ENCODE measurements at regions not wholly inside any gene's neighbourhood (a gene's known extent, or its start where the extent isn't known, plus 50 kb on each side); places are given as distances from the start of the nearest gene placed in this dataset.

DNA sequence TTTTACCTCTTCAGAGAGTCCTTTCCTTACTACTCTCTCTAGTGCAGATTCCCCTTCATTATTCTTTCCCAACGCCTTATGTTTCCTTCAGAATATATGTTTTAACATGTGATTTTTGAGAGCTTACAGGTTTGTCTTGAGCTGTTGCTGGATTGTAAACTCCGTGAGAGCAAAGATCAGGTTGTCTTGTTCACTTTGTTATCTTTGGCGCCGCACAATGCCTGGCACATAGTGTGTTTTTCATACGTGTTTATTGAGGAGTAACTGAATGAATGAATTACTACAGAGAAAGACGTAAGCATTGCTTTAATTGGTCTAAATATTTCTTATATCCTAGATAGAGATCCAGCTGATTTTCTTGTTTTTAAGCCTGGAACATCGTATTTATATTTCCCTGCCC, 80.5 kb upstream of the SLC4A4 start (continued):
- no peak for TF ChIP-seq MLX (CRISPR knock-in tag; IDR thresholded peaks at IDR 0.05)

- ChIA-PET POLR2A (no interaction called here), CTCF (no interaction called here)
- H3K27me3 Mint-ChIP-seq (ENCODE audit: low read depth): no peaks in the 10 kb centered on the region
- no peak for DNase-seq (ENCODE audit: low spot score)
- H3K9me3 Mint-ChIP-seq: no peaks in the 10 kb centered on the region
- H3K36me3 Mint-ChIP-seq: no peaks in the 10 kb centered on the region
- no peak for ATAC-seq
- TF ChIP-seq, protein P1, sequence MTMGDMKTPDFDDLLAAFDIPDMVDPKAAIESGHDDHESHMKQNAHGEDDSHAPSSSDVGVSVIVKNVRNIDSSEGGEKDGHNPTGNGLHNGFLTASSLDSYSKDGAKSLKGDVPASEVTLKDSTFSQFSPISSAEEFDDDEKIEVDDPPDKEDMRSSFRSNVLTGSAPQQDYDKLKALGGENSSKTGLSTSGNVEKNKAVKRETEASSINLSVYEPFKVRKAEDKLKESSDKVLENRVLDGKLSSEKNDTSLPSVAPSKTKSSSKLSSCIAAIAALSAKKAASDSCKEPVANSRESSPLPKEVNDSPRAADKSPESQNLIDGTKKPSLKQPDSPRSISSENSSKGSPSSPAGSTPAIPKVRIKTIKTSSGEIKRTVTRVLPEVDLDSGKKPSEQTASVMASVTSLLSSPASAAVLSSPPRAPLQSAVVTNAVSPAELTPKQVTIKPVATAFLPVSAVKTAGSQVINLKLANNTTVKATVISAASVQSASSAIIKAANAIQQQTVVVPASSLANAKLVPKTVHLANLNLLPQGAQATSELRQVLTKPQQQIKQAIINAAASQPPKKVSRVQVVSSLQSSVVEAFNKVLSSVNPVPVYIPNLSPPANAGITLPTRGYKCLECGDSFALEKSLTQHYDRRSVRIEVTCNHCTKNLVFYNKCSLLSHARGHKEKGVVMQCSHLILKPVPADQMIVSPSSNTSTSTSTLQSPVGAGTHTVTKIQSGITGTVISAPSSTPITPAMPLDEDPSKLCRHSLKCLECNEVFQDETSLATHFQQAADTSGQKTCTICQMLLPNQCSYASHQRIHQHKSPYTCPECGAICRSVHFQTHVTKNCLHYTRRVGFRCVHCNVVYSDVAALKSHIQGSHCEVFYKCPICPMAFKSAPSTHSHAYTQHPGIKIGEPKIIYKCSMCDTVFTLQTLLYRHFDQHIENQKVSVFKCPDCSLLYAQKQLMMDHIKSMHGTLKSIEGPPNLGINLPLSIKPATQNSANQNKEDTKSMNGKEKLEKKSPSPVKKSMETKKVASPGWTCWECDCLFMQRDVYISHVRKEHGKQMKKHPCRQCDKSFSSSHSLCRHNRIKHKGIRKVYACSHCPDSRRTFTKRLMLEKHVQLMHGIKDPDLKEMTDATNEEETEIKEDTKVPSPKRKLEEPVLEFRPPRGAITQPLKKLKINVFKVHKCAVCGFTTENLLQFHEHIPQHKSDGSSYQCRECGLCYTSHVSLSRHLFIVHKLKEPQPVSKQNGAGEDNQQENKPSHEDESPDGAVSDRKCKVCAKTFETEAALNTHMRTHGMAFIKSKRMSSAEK (CRISPR knock-in tag; IDR thresholded peaks at IDR 0.05; ENCODE audit: borderline replicate concordance): no peak
- no peak overlapping the region for H3K4me3 Mint-ChIP-seq
- 0 out of 2 replicates have a peak overlapping the region, but pooled peaks have one; percentile 53 for H3K27ac Mint-ChIP-seq
- peaks cover 14% of the 10 kb centered on the region for H3K4me1 Mint-ChIP-seq
Measured at GRCh38 chr4:71259280-71259679, 79.5 kb upstream of the SLC4A4 start.

- Mint-ChIP-seq H3K4me3 (no peak overlapping the region), H3K36me3 (no peaks in the 10 kb centered on the region), H3K27me3 (ENCODE audit: low read depth) (no peaks in the 10 kb centered on the region), H3K9me3 (no peaks in the 10 kb centered on the region), H3K4me1 (peaks cover 14% of the 10 kb centered on the region), H3K27ac (no peak overlapping the region)
- CTCF ChIA-PET: no interaction called here
- no peak for ATAC-seq
- POLR2A ChIA-PET: no interaction called here
- DNase-seq (ENCODE audit: low spot score): no peak
- TF ChIP-seq, protein P2, sequence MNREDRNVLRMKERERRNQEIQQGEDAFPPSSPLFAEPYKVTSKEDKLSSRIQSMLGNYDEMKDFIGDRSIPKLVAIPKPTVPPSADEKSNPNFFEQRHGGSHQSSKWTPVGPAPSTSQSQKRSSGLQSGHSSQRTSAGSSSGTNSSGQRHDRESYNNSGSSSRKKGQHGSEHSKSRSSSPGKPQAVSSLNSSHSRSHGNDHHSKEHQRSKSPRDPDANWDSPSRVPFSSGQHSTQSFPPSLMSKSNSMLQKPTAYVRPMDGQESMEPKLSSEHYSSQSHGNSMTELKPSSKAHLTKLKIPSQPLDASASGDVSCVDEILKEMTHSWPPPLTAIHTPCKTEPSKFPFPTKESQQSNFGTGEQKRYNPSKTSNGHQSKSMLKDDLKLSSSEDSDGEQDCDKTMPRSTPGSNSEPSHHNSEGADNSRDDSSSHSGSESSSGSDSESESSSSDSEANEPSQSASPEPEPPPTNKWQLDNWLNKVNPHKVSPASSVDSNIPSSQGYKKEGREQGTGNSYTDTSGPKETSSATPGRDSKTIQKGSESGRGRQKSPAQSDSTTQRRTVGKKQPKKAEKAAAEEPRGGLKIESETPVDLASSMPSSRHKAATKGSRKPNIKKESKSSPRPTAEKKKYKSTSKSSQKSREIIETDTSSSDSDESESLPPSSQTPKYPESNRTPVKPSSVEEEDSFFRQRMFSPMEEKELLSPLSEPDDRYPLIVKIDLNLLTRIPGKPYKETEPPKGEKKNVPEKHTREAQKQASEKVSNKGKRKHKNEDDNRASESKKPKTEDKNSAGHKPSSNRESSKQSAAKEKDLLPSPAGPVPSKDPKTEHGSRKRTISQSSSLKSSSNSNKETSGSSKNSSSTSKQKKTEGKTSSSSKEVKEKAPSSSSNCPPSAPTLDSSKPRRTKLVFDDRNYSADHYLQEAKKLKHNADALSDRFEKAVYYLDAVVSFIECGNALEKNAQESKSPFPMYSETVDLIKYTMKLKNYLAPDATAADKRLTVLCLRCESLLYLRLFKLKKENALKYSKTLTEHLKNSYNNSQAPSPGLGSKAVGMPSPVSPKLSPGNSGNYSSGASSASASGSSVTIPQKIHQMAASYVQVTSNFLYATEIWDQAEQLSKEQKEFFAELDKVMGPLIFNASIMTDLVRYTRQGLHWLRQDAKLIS (CRISPR knock-in tag; IDR thresholded peaks at IDR 0.05; ENCODE audit: borderline replicate concordance): no peak
- TF ChIP-seq SP1 (CRISPR knock-in tag; conservative IDR thresholded peaks at IDR 0.05): no peak
- no peak for TF ChIP-seq ZNF396 (CRISPR knock-in tag; IDR thresholded peaks at IDR 0.05; ENCODE audit: borderline replicate concordance)
- TF ChIP-seq RELA (CRISPR knock-in tag; IDR thresholded peaks at IDR 0.05; ENCODE audit: borderline replicate concordance): no peak
- no peak for TF ChIP-seq IRF2 (CRISPR knock-in tag; IDR thresholded peaks at IDR 0.05; ENCODE audit: borderline replicate concordance, low read depth)
- TF ChIP-seq, protein P1 (CRISPR knock-in tag; IDR thresholded peaks at IDR 0.05; ENCODE audit: borderline replicate concordance): no peak
- TF ChIP-seq ZNF263 (CRISPR knock-in tag; IDR thresholded peaks at IDR 0.05; ENCODE audit: low read depth): no peak
- TF ChIP-seq ZNF671 (CRISPR knock-in tag; IDR thresholded peaks at IDR 0.05): no peak
- no peak for TF ChIP-seq ATF6 (CRISPR knock-in tag; IDR thresholded peaks at IDR 0.05)
- TF ChIP-seq PRRX2 (CRISPR knock-in tag; IDR thresholded peaks at IDR 0.05): no peak
- TF ChIP-seq MLX (CRISPR knock-in tag; IDR thresholded peaks at IDR 0.05): no peak
- no peak for TF ChIP-seq NFE2L1 (CRISPR knock-in tag; IDR thresholded peaks at IDR 0.05)
- TF ChIP-seq, protein P3, sequence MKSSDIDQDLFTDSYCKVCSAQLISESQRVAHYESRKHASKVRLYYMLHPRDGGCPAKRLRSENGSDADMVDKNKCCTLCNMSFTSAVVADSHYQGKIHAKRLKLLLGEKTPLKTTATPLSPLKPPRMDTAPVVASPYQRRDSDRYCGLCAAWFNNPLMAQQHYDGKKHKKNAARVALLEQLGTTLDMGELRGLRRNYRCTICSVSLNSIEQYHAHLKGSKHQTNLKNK (CRISPR knock-in tag; IDR thresholded peaks at IDR 0.05): no peak
- TF ChIP-seq NFATC4 (CRISPR knock-in tag; IDR thresholded peaks at IDR 0.05): no peak
- TF ChIP-seq CBFB (CRISPR knock-in tag; IDR thresholded peaks at IDR 0.05; ENCODE audit: low read depth): no peak
Measured at GRCh38 chr4:71259911-71260331, 78.9 kb upstream of the SLC4A4 start.
